NCI-H2029 (cell line): ENCODE measurements at regions not wholly inside any gene's neighbourhood (a gene's known extent, or its start where the extent isn't known, plus 50 kb on each side); places are given as distances from the start of the nearest gene placed in this dataset.

ENCODE experiments used
- DNase-seq: peaks from one replicate; lab custom pipeline; 2025; lab: John Stamatoyannopoulos, UW

- no peak for DNase-seq
Observed at GRCh38 chr4:79023799-79024770, 84.8 kb upstream of the PAQR3 start.

GRCh38 chr4:79022529-79022928 lies 83.3 kb upstream of the PAQR3 start:
- no peak for DNase-seq

- DNase-seq: no peak
Observed at GRCh38 chr4:79017481-79017880, 78.2 kb upstream of the PAQR3 start.

- DNase-seq: no peak
Observed at GRCh38 chr4:79016878-79017277, 77.6 kb upstream of the PAQR3 start.

- no peak for DNase-seq
Observed at GRCh38 chr4:79015411-79015810, 76.2 kb upstream of the PAQR3 start.

- DNase-seq: no peak
Observed at GRCh38 chr4:79014230-79014629, 75.0 kb upstream of the PAQR3 start.

GRCh38 chr4:79013756-79014155 lies 74.5 kb upstream of the PAQR3 start:
- DNase-seq: no peak

- DNase-seq: no peak
Observed at GRCh38 chr4:78990938-78991810, 51.9 kb upstream of the PAQR3 start.

GRCh38 chr4:78989697-78990270 lies 50.5 kb upstream of the PAQR3 start:
- DNase-seq: no peak
